Testis (tissue), 2 donors: ENCODE measurements at regions not wholly inside any gene's neighbourhood (a gene's known extent, or its start where the extent isn't known, plus 50 kb on each side); places are given as distances from the start of the nearest gene placed in this dataset.
A peak's percentile ranks its signal among the peaks of the same experiment; 100 is the strongest.

Experiments used
- DNase-seq: peaks from one replicate; pipeline ENCODE4 v3.0.0-alpha.2; 2019
- H3K27ac ChIP-seq, 2 donors: fragments of 200-600 bp; sonication (generic); one replicate each; pipeline ENCODE4 v1.5.1; 2019
- H3K27me3 ChIP-seq: fragments of 200-600 bp; sonication (generic); one replicate; pipeline ENCODE4 v1.5.1; 2019
- H3K36me3 ChIP-seq: fragments of 200-600 bp; sonication (generic); one replicate; pipeline ENCODE4 v1.5.1; 2017; ENCODE audit warnings: low read depth; ENCODE audit errors: missing control alignments
- H3K4me1 ChIP-seq: fragments of 200-600 bp; sonication (generic); one replicate; pipeline ENCODE4 v1.5.1; 2019
- H3K4me3 ChIP-seq, 2 donors: fragments of 200-600 bp; sonication (generic); one replicate each; pipeline ENCODE4 v1.5.1; 2017 to 2019
- H3K9me3 ChIP-seq: fragments of 200-600 bp; sonication (generic); one replicate; pipeline ENCODE4 v1.5.1; 2017
- POLR2A ChIP-seq: fragments of 450-650 bp; IDR thresholded peaks from one replicate; pipeline ENCODE4 v1.6.1; 2017; ENCODE audit warnings: antibody characterized with exemption, mild to moderate bottlenecking, moderate library complexity
- WGBS, 2 donors: methylation state at CpG; one replicate each; pipeline ENCODE4 v1.1.5; 2018; 5-methylcytosine and 5-hydroxymethylcytosine counted together
- intact Hi-C: fragments of 100-400 bp; cut with DNase I; formaldehyde crosslinking; loops from one replicate; pipeline ENCODE4 v1.15.1; 2023; ENCODE audit warnings: low total_unique reads
- TF ChIP-seq, protein P1 (sequence below), 3 experiments: fragments of 450-650 bp in 2 of 3; fragments of 200-600 bp in 1 of 3; sonication (generic) in 1 of 3; IDR thresholded peaks; one replicate each; pipeline ENCODE4 v1.5.1; 2016 to 2019; ENCODE audit warnings: antibody characterized with exemption in 3 of 3, mild to moderate bottlenecking in 2 of 3, moderate library complexity in 1 of 3

DNA sequence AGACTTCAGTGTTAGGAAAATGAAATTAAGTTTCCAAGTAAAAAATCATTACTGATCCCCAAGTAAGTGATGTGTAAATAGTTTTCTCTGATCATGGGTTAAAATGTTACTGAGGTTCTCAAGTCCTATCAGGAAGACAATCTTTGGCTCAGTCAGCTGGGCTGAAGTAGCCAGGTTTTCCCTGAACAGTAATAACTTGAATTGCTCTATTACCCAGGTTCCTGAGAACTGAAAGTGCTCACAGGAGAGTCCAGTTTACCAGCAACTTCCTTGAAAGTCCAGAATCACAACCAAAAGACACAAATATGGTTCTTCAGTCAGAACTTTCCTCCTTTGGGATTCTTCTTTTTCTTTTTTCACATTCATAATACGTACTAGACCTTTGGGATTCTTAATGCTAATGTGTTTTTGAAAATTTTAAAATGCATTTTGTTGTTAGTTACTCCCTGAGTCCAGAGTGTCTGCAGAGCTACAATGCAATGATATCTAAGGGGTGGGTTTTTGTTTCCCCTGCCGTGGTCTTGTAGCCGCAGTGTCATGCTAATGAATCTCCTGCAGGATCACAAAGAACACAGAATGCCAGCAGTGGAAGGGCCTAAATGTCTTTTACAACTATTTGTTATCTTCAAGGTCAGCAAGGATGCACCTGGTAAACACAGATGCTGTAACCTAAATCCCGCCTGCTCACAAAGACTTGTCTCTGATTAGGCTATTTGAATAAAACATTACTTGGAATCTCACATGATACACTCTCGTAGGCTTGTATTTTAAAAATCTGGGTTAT lies 439.8 kb upstream of the NR3C2 start:
- no peaks in the 10 kb centered on the region for H3K36me3 ChIP-seq
- no peak overlapping the region for H3K27ac ChIP-seq
- H3K9me3 ChIP-seq, result no peaks in the 10 kb centered on the region
- H3K4me3 ChIP-seq, result no peak overlapping the region
- no peak for DNase-seq
- H3K4me1 ChIP-seq, result no peaks in the 10 kb centered on the region
- H3K27me3 ChIP-seq, result no peaks in the 10 kb centered on the region
- TF ChIP-seq, protein P1, sequence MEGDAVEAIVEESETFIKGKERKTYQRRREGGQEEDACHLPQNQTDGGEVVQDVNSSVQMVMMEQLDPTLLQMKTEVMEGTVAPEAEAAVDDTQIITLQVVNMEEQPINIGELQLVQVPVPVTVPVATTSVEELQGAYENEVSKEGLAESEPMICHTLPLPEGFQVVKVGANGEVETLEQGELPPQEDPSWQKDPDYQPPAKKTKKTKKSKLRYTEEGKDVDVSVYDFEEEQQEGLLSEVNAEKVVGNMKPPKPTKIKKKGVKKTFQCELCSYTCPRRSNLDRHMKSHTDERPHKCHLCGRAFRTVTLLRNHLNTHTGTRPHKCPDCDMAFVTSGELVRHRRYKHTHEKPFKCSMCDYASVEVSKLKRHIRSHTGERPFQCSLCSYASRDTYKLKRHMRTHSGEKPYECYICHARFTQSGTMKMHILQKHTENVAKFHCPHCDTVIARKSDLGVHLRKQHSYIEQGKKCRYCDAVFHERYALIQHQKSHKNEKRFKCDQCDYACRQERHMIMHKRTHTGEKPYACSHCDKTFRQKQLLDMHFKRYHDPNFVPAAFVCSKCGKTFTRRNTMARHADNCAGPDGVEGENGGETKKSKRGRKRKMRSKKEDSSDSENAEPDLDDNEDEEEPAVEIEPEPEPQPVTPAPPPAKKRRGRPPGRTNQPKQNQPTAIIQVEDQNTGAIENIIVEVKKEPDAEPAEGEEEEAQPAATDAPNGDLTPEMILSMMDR (IDR thresholded peaks at IDR 0.05), result no peak
- TF ChIP-seq POLR2A, result no peak
- WGBS, 2 donors, result 64 to 82% methylated on average over 5 of the region's 5 CpGs
- intact Hi-C loops, result no loop called here

DNA sequence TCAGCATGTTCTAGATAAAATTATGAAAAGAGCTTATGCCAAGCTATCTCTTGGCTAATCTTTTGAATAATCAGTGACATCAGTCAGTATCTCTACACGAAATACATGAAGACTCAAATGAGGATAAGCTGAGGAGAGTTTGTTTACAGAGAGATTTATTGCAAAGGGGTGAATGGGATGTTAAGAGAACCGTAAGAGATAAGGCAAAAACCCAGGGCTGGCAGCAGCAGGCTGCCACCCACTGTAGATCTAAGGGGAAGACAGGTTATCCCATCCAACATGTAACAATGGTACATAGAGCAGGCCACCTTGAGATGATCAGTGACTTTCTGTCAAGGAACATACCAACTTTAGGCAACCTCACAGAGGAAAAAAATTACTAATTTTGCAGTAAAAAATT lies 432.1 kb upstream of the NR3C2 start:
- Histone ChIP-seq H3K27me3 (no peaks in the 10 kb centered on the region), H3K4me3 (no peak overlapping the region), H3K9me3 (no peaks in the 10 kb centered on the region), H3K36me3 (no peaks in the 10 kb centered on the region), H3K27ac (no peak overlapping the region), H3K4me1 (no peaks in the 10 kb centered on the region)
- no peak for DNase-seq
- TF ChIP-seq, protein P1 (IDR thresholded peaks at IDR 0.05), result no peak
- TF ChIP-seq POLR2A, result no peak
- WGBS, 2 donors, result 23 to 27% methylated on average over 2 of the region's 2 CpGs
- intact Hi-C loops, result no loop called here

DNA sequence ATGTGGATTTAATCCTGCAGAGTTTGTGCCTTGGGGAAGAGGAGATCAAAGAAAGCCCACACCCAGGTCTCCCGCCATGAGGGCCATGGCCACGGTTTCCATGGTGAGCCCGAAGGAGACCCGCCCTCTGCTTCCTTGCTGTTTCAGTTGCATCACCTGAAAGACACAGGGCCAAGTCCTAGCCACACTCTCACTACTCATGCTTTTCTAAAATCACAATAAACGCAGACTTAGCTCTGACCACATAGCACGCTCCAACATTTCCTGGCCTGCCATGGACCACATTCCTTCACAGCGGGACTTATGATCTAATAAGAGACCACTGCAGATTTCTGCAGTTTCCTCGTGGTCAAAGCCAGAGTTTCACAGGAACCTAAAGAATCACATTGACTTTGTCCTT lies 426.0 kb upstream of the NR3C2 start:
- 62 to 74% methylated on average over 8 of the region's 8 CpGs for WGBS, 2 donors
- Histone ChIP-seq H3K4me1 (no peaks in the 10 kb centered on the region), H3K4me3 (peak overlapping the region in 1 of 2 donors; percentile 31), H3K27ac (no peak overlapping the region), H3K36me3 (no peaks in the 10 kb centered on the region), H3K9me3 (no peaks in the 10 kb centered on the region), H3K27me3 (no peaks in the 10 kb centered on the region)
- DNase-seq, result no peak
- intact Hi-C loops, result no loop called here
- TF ChIP-seq POLR2A, result no peak
- TF ChIP-seq, protein P1 (IDR thresholded peaks at IDR 0.05), result no peak

DNA sequence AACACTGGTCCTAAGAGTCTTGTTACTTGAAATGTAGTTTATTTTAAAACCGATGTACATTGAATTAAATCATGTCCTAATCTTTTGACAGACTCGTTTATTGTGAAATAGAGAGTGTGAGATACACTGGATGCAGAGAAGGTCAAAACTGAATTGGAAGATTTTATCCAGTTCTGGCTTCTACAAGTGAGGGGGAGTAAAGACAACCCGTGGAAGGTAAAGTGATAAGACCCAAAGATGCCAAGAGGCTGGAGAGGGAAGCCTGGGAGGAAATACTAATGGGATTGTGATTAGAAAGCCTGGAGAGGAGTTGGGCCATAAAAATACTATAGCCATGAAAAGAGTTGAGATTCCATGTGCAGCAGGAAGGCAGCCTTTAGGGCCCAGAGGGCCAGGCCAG lies 424.5 kb upstream of the NR3C2 start:
- no peaks in the 10 kb centered on the region for H3K9me3 ChIP-seq
- intact Hi-C loops, result no loop called here
- H3K27ac ChIP-seq, result no peak overlapping the region
- no peaks in the 10 kb centered on the region for H3K36me3 ChIP-seq
- H3K27me3 ChIP-seq, result no peaks in the 10 kb centered on the region
- H3K4me3 ChIP-seq, result no peak overlapping the region
- WGBS, 2 donors, result 15 to 24% methylated on average over 3 of the region's 3 CpGs
- TF ChIP-seq POLR2A, result no peak
- TF ChIP-seq, protein P1 (IDR thresholded peaks at IDR 0.05), result no peak
- H3K4me1 ChIP-seq, result no peaks in the 10 kb centered on the region
- DNase-seq, result no peak

DNA sequence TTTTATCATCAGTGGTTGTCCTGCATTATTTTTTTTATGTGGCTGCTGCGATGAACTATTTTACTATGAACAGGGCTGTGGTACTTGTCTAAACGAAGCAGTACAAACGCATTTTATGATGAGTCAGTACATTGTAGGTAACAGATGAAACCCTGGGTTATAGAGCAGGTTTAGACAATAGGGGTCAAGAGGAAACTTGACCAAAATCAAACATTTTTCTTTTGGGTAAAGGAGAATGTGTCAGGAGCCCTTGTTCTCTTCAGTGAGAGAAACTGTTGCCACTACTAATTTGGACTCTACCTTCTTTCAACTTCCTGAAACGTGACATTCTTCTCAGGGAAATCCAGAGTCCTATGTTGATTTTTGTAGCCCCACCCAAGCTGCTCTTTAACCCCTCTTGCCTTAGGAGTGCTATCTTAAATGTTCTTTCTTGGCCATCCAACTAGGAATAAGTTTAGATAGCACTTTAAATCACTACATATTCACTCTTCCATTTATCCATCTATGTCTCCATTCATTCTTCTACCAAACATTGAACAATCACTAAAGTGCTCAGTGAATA lies 415.8 kb upstream of the NR3C2 start:
- DNase-seq, result no peak

More for the DNA sequence above, 415.8 kb upstream of the NR3C2 start:
- intact Hi-C loops, result no loop called here
- H3K4me3 ChIP-seq, result no peak overlapping the region
- H3K9me3 ChIP-seq, result no peaks in the 10 kb centered on the region
- TF ChIP-seq POLR2A, result no peak
- TF ChIP-seq, protein P1 (IDR thresholded peaks at IDR 0.05), result no peak
- no peaks in the 10 kb centered on the region for H3K27me3 ChIP-seq
- 61 to 64% methylated on average over 4 of the region's 4 CpGs for WGBS, 2 donors
- no peaks in the 10 kb centered on the region for H3K4me1 ChIP-seq
- no peaks in the 10 kb centered on the region for H3K36me3 ChIP-seq
- H3K27ac ChIP-seq, result no peak overlapping the region
